ENCODE measurements at regions not wholly inside any gene's neighbourhood (a gene's known extent, or its start where the extent isn't known, plus 50 kb on each side); places are given as distances from the start of the nearest gene placed in this dataset.

DNA sequence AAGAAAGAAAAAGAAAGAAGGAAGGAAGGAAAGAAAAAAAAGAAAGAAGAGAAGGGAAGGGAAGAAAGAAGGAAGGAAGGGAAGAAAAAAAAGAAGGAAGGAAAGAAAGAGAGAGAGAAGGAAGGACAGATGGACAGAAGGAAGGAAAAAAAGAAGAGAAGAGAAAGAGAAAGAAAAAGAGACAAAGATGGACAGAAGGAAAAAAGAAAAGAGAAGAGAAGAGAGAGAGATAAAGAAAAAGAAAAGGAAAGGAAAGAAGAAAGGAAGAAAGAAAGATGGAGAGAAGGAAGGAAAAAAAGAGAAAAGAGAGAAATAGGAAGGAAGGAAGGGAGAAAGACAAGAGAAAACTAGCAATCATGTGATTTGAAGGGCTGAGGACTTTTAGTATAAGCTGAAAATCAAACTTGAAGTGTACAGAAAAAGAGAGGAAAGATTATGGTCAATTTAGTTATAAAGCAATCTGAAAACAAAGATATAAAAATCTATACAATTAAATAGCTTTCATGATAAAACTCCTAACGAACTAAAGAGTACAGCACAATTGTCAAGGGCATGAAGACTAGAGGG, 115.3 kb downstream of the LTN1 start:
- no peak overlapping the region for H3K4me3 ChIP-seq (ENCODE audit: low read depth, low read length)
- TF ChIP-seq, protein P1, sequence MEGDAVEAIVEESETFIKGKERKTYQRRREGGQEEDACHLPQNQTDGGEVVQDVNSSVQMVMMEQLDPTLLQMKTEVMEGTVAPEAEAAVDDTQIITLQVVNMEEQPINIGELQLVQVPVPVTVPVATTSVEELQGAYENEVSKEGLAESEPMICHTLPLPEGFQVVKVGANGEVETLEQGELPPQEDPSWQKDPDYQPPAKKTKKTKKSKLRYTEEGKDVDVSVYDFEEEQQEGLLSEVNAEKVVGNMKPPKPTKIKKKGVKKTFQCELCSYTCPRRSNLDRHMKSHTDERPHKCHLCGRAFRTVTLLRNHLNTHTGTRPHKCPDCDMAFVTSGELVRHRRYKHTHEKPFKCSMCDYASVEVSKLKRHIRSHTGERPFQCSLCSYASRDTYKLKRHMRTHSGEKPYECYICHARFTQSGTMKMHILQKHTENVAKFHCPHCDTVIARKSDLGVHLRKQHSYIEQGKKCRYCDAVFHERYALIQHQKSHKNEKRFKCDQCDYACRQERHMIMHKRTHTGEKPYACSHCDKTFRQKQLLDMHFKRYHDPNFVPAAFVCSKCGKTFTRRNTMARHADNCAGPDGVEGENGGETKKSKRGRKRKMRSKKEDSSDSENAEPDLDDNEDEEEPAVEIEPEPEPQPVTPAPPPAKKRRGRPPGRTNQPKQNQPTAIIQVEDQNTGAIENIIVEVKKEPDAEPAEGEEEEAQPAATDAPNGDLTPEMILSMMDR (conservative IDR thresholded peaks at IDR 0.05; ENCODE audit: low read depth, low read length) = no peak
- no peak for DNase-seq (ENCODE audit: low read depth)

DNA sequence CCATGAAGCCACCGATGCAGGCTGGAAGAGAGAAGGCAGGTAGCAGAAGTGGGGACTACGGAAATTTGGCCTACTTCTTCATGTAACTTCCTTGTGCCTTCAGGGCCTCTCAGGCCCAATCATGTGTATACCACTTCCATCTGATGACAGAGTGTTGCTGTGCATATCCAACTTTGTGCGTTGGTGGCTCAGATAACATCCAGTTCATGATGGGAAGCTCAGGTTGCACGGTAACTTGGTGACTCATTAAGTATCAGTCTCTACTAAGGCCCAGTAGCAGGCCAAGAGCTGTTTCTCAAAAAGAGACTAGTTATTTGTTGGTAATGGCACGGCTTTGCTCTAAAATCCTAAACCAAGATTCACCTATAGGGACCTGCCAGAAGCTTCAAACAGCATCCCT, 117.6 kb downstream of the LTN1 start:
- no peak overlapping the region for H3K4me3 ChIP-seq (ENCODE audit: low read depth, low read length)
- TF ChIP-seq, protein P1 (conservative IDR thresholded peaks at IDR 0.05; ENCODE audit: low read depth, low read length) = no peak
- DNase-seq (ENCODE audit: low read depth) = no peak

DNA sequence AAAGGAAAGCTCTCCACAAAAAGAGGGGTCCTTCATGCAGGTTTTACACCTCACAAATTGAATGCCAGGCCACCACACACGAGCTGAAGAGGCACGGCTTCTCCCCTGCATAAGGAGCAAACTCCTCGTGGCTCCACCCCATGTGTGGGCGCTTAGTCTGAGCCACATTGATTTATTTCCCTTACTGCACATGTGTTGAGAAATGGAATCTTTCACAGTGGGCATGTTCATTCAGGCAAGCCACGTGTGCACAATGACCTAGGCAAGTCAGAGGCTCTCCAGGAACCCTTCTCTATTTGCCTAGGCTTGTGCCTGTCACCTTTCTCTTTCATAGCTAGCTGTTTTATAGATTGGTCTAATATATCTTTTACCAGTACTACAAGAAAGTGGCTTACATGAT, 120.5 kb downstream of the LTN1 start:
- no peak overlapping the region for H3K4me3 ChIP-seq (ENCODE audit: low read depth, low read length)
- TF ChIP-seq, protein P1 (conservative IDR thresholded peaks at IDR 0.05; ENCODE audit: low read depth, low read length) = no peak
- no peak for DNase-seq (ENCODE audit: low read depth)

DNA sequence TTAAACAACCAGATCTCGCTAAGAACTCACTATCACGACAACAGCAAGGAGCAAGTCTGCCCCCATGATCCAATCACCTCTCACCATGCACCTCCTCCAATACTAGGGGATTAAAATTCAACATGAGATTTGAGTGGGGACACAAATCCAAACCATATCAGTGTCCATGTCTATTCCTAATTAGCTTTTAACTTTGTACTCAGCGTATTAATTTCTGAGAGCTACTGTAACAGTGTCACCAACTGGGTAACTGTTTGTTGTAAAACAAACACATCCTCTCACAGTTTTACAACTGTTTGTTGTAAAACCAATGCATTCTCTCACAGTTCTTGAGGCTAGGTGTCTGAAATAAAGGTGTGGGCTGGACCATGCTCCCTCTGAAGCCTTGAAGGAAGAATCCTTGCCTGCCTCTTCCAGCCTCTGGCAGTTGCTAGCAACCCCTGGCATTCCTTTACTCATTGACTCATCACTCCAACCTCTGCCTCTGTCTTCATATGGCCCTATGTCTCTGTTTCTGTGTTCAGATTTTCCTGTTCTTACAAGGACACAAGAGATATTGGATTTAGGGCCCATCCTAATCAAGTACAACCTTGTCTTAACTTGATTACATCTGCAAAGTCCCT, 121.2 kb downstream of the LTN1 start:
- no peak overlapping the region for H3K4me3 ChIP-seq (ENCODE audit: low read depth, low read length)
- TF ChIP-seq, protein P1 (conservative IDR thresholded peaks at IDR 0.05; ENCODE audit: low read depth, low read length) = no peak
- peak; percentile 18 for DNase-seq (ENCODE audit: low read depth)

DNA sequence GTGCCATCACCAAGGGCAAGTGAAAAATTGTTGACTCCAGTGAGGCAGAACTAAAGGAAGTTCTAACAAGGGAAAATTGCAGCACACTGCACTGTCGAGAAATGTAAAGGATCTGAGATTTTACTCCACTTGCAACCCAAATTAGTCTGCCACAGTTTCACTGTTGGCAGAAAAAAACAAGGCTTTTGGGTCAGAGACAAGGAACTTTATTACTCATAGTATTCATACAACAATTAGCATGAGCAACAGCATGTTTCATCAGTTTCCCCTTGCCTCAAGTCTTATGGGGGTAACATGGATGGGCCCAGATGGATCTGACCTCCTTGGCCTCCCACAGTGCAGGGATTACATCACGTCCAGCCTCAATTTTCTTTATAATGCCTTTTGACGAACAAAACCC, 125.3 kb downstream of the LTN1 start:
- peak; percentile 10 for DNase-seq (ENCODE audit: low read depth)
- TF ChIP-seq, protein P1 (conservative IDR thresholded peaks at IDR 0.05; ENCODE audit: low read depth, low read length) = no peak

DNA sequence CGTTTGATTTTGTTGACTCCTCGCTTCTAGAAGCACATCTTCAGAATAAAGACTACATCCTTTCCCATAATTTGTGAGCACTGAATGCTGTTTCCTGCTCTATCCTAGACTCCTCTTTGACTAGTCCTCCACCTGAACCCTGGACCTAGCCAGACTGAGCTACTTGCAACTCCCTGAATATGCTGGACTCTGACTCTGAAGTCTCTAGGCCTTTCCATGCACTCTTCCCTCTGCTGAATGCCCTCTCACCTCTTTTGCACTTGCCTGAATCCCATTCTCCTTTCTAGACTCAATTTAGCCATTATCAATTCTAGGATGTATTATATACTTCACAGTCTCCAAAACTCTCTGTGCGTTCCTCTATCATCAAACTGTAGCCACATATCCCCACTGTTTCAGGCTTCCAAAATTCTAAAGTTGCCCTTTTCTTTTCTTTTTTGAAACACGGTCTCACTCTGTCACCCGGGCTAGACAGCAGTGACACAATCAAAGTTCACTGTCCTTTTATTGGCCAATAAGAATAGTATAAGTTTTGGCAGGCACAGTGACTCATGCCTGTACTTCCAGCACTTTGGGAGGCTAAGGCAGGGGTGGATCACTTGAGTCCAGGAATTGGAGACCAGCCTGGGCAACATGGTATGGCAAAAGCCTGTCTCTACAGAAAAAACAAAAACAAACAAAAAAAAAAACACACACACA, 127.0 kb downstream of the LTN1 start:
- no peak overlapping the region for H3K4me3 ChIP-seq (ENCODE audit: low read depth, low read length)
- DNase-seq (ENCODE audit: low read depth) = no peak
- TF ChIP-seq, protein P1 (conservative IDR thresholded peaks at IDR 0.05; ENCODE audit: low read depth, low read length) = no peak

More for the DNA sequence above, 125.3 kb downstream of the LTN1 start:
- H3K4me3 ChIP-seq (ENCODE audit: low read depth, low read length) = no peak overlapping the region

Data from choroid plexus epithelial cell (primary cell).